DOHH2 (cell line): ENCODE measurements at regions not wholly inside any gene's neighbourhood (a gene's known extent, or its start where the extent isn't known, plus 50 kb on each side); places are given as distances from the start of the nearest gene placed in this dataset.
A peak's percentile ranks its signal among the peaks of the same experiment; 100 is the strongest.

Source experiments
- H3F3A ChIP-seq: fragments of 200-600 bp; sonication (generic), shearing (Covaris generic); 2 replicates; pipeline ENCODE4 v1.6.0; 2016; ENCODE audit warnings: antibody characterized with exemption, mild to moderate bottlenecking; ENCODE audit not compliant: control insufficient read depth, insufficient read depth
- H3K27ac ChIP-seq: fragments of 200-600 bp; sonication (generic); 2 replicates; pipeline ENCODE4 v1.5.1; 2014; ENCODE audit warnings: low read depth, mild to moderate bottlenecking, low read length, moderate library complexity
- H3K27me3 ChIP-seq: fragments of 200-600 bp; sonication (generic); 2 replicates; pipeline ENCODE4 v1.6.1; 2014; ENCODE audit warnings: mild to moderate bottlenecking, low read length, mixed read lengths; ENCODE audit not compliant: control insufficient read depth
- H3K36me3 ChIP-seq: fragments of 200-600 bp; sonication (generic); 2 replicates; pipeline ENCODE4 v1.6.1; 2014; ENCODE audit warnings: mild to moderate bottlenecking, low read length, moderate library complexity, mixed read lengths; ENCODE audit not compliant: control insufficient read depth
- H3K4me1 ChIP-seq: fragments of 200-600 bp; sonication (generic); 2 replicates; pipeline ENCODE4 v1.6.1; 2014; ENCODE audit warnings: mild to moderate bottlenecking, low read length, mixed read lengths; ENCODE audit not compliant: control insufficient read depth
- H3K4me2 ChIP-seq: fragments of 200-600 bp; sonication (generic); 2 replicates; pipeline ENCODE4 v1.6.0; 2014; ENCODE audit warnings: mild to moderate bottlenecking, low read length, moderate library complexity
- H3K4me3 ChIP-seq: fragments of 200-600 bp; sonication (generic); 2 replicates; pipeline ENCODE4 v1.5.1; 2014; ENCODE audit warnings: mild to moderate bottlenecking, low read length, mixed read lengths
- H3K79me2 ChIP-seq: fragments of 200-600 bp; sonication (generic); 2 replicates; pipeline ENCODE4 v1.6.1; 2014; ENCODE audit warnings: mild to moderate bottlenecking, low read length, mixed read lengths; ENCODE audit not compliant: control insufficient read depth
- H3K9me2 ChIP-seq: fragments of 200-600 bp; sonication (generic); replicated peaks from 2 replicates; pipeline ENCODE4 v1.6.1; 2014; ENCODE audit warnings: mild to moderate bottlenecking, low read length, mixed read lengths; ENCODE audit not compliant: control insufficient read depth
- H3K9me3 ChIP-seq: fragments of 200-600 bp; sonication (generic); 2 replicates; pipeline ENCODE4 v1.6.1; 2014; ENCODE audit warnings: antibody characterized with exemption, low read length, mixed read lengths; ENCODE audit not compliant: control insufficient read depth, insufficient read depth
- H4K20me1 ChIP-seq: fragments of 200-600 bp; sonication (generic); 2 replicates; pipeline ENCODE4 v1.6.0; 2014; ENCODE audit warnings: low read depth, mild to moderate bottlenecking, antibody characterized with exemption, low read length, moderate library complexity; ENCODE audit not compliant: control insufficient read depth, insufficient read depth
- EZH2phosphoT487 ChIP-seq: fragments of 200-600 bp; sonication (generic); IDR thresholded peaks from 2 replicates; pipeline ENCODE4 v1.6.1; 2017; ENCODE audit warnings: borderline replicate concordance, mild to moderate bottlenecking, antibody characterized with exemption, low read length, moderate library complexity, mixed read lengths
- TF ChIP-seq, protein P1 (sequence below): fragments of 200-600 bp; sonication (generic); IDR thresholded peaks from one replicate; pipeline ENCODE4 v1.5.1; 2014; ENCODE audit warnings: antibody characterized with exemption, mild to moderate bottlenecking, low read depth, low read length; ENCODE audit not compliant: poor library complexity, severe bottlenecking

DNA sequence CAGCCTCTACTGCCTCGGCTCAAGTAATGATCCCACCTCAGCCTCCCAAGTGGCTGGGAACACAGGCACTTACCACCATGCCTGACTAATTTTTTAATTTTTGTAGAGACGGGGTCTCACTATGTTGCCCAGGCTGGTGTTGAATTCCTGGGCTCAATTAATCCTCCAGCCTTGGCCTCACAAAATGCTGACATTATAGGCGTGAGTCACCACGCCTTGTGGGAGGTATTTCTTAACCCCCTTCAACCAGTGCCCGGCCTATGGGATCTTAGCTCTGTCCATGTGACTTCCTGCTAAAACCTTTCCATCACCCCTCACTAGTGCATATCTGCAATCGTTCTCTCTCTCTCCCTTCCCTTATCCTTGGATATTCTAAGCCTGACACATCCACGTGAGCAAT, 86.4 kb downstream of the FOXD2 start:
- peaks cover 16% of the 10 kb centered on the region for H3K27me3 ChIP-seq
- H3K4me3 ChIP-seq = no peak overlapping the region
- no peaks in the 10 kb centered on the region for H4K20me1 ChIP-seq
- H3F3A ChIP-seq = no peaks in the 10 kb centered on the region
- no peak overlapping the region for H3K4me2 ChIP-seq
- TF ChIP-seq, protein P1, sequence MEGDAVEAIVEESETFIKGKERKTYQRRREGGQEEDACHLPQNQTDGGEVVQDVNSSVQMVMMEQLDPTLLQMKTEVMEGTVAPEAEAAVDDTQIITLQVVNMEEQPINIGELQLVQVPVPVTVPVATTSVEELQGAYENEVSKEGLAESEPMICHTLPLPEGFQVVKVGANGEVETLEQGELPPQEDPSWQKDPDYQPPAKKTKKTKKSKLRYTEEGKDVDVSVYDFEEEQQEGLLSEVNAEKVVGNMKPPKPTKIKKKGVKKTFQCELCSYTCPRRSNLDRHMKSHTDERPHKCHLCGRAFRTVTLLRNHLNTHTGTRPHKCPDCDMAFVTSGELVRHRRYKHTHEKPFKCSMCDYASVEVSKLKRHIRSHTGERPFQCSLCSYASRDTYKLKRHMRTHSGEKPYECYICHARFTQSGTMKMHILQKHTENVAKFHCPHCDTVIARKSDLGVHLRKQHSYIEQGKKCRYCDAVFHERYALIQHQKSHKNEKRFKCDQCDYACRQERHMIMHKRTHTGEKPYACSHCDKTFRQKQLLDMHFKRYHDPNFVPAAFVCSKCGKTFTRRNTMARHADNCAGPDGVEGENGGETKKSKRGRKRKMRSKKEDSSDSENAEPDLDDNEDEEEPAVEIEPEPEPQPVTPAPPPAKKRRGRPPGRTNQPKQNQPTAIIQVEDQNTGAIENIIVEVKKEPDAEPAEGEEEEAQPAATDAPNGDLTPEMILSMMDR = no peak
- TF ChIP-seq EZH2phosphoT487 = no peak
- H3K27ac ChIP-seq = no peak overlapping the region
- H3K9me2 ChIP-seq = no peaks in the 10 kb centered on the region
- H3K36me3 ChIP-seq = no peaks in the 10 kb centered on the region
- H3K4me1 ChIP-seq = no peaks in the 10 kb centered on the region
- H3K9me3 ChIP-seq = peaks cover 8% of the 10 kb centered on the region
- no peaks in the 10 kb centered on the region for H3K79me2 ChIP-seq

DNA sequence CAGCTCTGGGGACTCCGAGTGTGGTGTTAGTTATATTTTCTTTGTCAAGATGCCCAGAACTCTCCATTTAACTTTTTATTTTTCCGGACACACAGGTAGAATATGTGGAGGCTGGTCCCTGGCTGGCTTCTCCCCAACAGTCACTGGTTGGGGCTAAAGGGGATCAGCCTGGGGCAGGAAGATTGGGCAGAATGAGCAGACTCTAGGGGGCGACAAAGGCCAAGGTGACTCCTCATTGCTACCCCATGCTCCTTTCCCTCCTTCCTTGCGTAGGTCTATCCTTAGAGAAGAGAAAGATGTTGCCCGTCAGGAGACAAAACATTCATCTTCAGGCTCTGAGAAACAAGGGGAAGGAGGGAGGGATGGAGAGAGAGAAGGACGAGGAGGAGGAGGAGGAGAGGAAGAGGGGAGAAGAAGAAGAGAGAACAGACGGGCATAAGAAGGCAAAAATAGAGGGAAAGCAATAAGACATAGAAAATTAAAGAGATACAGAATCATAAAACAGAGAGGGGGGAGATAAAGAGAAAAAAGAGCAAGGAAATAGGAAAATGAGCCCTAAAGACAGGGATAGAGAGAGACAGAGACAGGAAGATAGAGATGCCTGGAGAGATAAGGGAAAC, 89.9 kb downstream of the FOXD2 start:
- Histone ChIP-seq H3K4me2 (no peak overlapping the region), H3F3A (no peaks in the 10 kb centered on the region), H3K9me2 (no peaks in the 10 kb centered on the region), H3K4me1 (no peaks in the 10 kb centered on the region), H3K9me3 (peaks cover 14% of the 10 kb centered on the region), H3K79me2 (no peaks in the 10 kb centered on the region), H3K4me3 (no peak overlapping the region), H3K27ac (no peak overlapping the region), H3K36me3 (no peaks in the 10 kb centered on the region), H4K20me1 (no peaks in the 10 kb centered on the region), H3K27me3 (peaks cover 11% of the 10 kb centered on the region)
- TF ChIP-seq EZH2phosphoT487 = no peak
- TF ChIP-seq, protein P1 = peak; percentile 54

DNA sequence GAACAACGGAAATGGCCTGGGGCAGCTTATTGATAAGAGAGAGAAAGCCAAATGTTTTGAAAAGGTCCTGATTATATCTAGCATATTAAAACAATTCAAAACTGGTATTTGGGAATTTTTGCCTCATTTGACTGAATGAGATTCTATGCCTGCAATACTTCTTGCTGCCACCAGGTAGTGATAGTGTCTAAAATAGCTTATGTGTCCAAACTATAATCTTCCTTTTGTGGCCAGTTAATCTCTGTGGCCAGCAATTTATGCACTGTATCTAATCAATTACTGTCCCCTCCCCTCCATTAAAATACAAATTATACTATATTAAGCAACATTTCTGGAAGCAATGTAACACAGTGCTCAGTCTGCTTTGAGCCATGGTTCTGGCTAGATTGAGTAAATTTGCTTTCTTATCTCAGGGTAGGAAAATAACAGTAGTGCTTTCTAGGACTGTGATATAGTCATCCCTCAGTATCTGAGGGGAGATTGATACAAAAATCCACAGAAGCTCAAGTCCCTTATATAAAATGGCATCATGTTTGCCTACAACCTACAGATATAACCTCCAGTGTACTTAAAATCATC, 91.8 kb downstream of the FOXD2 start:
- Histone ChIP-seq H3K4me3 (no peak overlapping the region), H3F3A (no peaks in the 10 kb centered on the region), H3K4me2 (no peak overlapping the region), H3K27ac (no peak overlapping the region), H3K27me3 (peaks cover 15% of the 10 kb centered on the region), H3K4me1 (no peaks in the 10 kb centered on the region), H3K36me3 (no peaks in the 10 kb centered on the region), H3K9me3 (peaks cover 14% of the 10 kb centered on the region), H3K79me2 (no peaks in the 10 kb centered on the region), H3K9me2 (no peaks in the 10 kb centered on the region), H4K20me1 (no peaks in the 10 kb centered on the region)
- TF ChIP-seq, protein P1 = peak; percentile 67
- TF ChIP-seq EZH2phosphoT487 = no peak
